ENCODE measurements at regions not wholly inside any gene's neighbourhood (a gene's known extent, or its start where the extent isn't known, plus 50 kb on each side); places are given as distances from the start of the nearest gene placed in this dataset.

DNA sequence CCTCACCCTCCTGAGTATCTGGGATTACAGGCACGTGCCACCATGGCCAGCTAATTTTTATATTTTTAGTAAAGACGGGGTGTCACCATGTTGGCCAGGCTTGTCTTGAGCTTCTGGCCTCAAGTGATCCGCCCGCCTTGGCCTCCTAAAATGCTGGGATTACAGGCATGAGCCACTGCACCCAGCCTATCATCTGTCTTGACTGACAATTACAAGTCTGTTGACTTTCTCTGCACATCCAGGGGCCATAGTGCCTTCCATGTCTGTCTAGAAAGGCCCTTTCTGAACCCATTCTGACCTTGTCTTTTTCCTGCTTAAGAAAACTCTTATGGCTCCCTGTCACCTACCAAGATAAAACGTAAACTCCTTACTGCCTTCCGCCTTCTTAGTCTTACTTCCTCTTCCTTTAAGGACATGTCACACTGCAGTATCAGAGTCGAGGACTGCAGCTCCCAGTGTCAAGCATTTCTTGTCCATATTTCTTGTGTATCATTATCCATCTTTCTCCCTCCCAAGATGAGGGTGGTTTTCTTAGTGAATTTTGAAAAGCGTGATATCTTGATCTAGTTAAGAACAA lies 49.9 kb upstream of the SHB start:
- DNase-seq (ENCODE audit: low spot score) (no peak), ATAC-seq (no peak)
- ChIA-PET CTCF (no interaction called here), POLR2A (no interaction called here)
- no peaks in the 10 kb centered on the region for H3K36me3 Mint-ChIP-seq
- no peak overlapping the region for H3K4me3 Mint-ChIP-seq
- H3K27ac Mint-ChIP-seq: no peak overlapping the region
- no peaks in the 10 kb centered on the region for H3K4me1 Mint-ChIP-seq
- no peak for TF ChIP-seq MLX (CRISPR knock-in tag; IDR thresholded peaks at IDR 0.05)
- no peaks in the 10 kb centered on the region for H3K9me3 Mint-ChIP-seq
- H3K27me3 Mint-ChIP-seq (ENCODE audit: low read depth): peaks cover 10% of the 10 kb centered on the region

All from WTC11 (cell line).